ENCODE measurements at regions not wholly inside any gene's neighbourhood (a gene's known extent, or its start where the extent isn't known, plus 50 kb on each side); places are given as distances from the start of the nearest gene placed in this dataset.
A peak's percentile ranks its signal among the peaks of the same experiment; 100 is the strongest.

DNA sequence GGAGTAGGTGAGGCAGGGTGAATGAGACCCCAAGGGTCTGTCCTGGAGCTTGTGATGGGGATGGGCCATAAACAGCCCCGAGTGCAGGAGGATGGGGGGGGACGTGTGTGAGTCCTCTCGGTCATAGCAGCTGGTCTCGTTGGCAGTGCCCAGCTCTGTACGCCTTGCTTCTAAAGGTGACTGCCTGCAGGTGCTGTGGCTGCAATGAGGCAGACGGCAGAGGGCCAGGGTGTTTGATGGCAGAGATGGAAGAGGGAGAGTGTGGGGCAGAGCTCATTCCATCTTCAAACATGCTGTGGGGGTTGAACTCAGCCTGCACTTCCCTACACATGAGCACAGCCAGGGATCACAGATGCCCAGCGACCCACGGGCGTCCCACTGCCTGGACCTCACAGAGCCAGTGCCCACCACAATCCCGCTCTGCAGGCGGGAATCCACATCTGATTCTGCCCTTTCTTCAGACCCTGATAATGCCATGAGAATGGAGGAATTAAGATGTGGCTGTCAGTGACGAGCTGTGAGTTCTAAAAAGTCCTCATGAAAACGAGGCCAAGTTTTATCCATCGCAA lies 123.3 kb upstream of the CDH4 start:
- no peaks in the 10 kb centered on the region for H4K20me1 ChIP-seq (ENCODE audit: low read depth)
- H3K4me3 ChIP-seq, result no peak overlapping the region
- H3K9ac ChIP-seq, result no peak overlapping the region
- peaks cover under 1% of the 10 kb centered on the region for H3K4me1 ChIP-seq
- no peaks in the 10 kb centered on the region for H3K9me3 ChIP-seq (ENCODE audit: low read depth)
- H3K27me3 ChIP-seq, result peaks cover 5% of the 10 kb centered on the region
- H3K27me3 Mint-ChIP-seq (ENCODE audit: insufficient read depth, low read depth), result peaks cover 13% of the 10 kb centered on the region
- no peak overlapping the region for H3K27ac Mint-ChIP-seq
- H3K36me3 Mint-ChIP-seq, result peaks cover 4% of the 10 kb centered on the region
- H3K79me2 ChIP-seq (ENCODE audit: low read depth), result no peaks in the 10 kb centered on the region
- H3K9me3 Mint-ChIP-seq, result peaks cover 2% of the 10 kb centered on the region
- no peak overlapping the region for H2AFZ ChIP-seq (replicated peaks)
- H3K4me1 Mint-ChIP-seq, result peaks cover 54% of the 10 kb centered on the region
- H3K27ac ChIP-seq, result no peak overlapping the region
- no peaks in the 10 kb centered on the region for H3K36me3 ChIP-seq
- no peaks in the 10 kb centered on the region for H3F3A ChIP-seq (ENCODE audit: low read depth)
- H3K4me2 ChIP-seq, result no peak overlapping the region
- no peak overlapping the region for H3K4me3 Mint-ChIP-seq
- no peak for DNase-seq (ENCODE audit: low spot score)
- TF ChIP-seq EZH2phosphoT487 (IDR thresholded peaks at IDR 0.05) (no peak), EZH2 (IDR thresholded peaks at IDR 0.05) (no peak)
- TF ChIP-seq, protein P1, sequence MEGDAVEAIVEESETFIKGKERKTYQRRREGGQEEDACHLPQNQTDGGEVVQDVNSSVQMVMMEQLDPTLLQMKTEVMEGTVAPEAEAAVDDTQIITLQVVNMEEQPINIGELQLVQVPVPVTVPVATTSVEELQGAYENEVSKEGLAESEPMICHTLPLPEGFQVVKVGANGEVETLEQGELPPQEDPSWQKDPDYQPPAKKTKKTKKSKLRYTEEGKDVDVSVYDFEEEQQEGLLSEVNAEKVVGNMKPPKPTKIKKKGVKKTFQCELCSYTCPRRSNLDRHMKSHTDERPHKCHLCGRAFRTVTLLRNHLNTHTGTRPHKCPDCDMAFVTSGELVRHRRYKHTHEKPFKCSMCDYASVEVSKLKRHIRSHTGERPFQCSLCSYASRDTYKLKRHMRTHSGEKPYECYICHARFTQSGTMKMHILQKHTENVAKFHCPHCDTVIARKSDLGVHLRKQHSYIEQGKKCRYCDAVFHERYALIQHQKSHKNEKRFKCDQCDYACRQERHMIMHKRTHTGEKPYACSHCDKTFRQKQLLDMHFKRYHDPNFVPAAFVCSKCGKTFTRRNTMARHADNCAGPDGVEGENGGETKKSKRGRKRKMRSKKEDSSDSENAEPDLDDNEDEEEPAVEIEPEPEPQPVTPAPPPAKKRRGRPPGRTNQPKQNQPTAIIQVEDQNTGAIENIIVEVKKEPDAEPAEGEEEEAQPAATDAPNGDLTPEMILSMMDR (IDR thresholded peaks at IDR 0.05), result no peak

DNA sequence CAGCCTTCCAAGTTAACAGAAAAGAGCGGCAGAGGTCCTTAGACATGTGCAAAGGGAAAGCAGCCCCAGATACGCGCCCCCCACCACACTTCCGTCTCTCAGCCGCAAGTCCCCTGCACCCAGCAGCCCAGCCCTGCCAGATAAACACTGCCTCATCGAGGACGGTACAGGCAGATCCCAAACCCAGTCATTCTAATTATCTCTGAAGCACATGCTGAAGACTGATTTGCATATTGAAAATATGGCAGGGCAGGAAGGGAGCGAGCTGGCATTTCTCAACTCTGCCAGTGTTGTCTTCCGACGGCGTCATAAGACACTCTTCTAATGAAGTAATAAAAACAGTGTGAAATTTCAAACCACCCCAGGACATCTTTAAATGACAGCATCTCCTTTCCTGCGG lies 122.8 kb upstream of the CDH4 start:
- Histone ChIP-seq H4K20me1 (ENCODE audit: low read depth) (no peaks in the 10 kb centered on the region), H3K9ac (no peak overlapping the region), H3K27me3 (peaks cover 5% of the 10 kb centered on the region), H3F3A (ENCODE audit: low read depth) (no peaks in the 10 kb centered on the region), H3K4me3 (no peak overlapping the region), H3K36me3 (no peaks in the 10 kb centered on the region), H3K27ac (no peak overlapping the region), H2AFZ (replicated peaks) (no peak overlapping the region), H3K9me3 (ENCODE audit: low read depth) (no peaks in the 10 kb centered on the region), H3K4me2 (no peak overlapping the region), H3K4me1 (peaks cover 5% of the 10 kb centered on the region), H3K79me2 (ENCODE audit: low read depth) (no peaks in the 10 kb centered on the region)
- H3K27ac Mint-ChIP-seq, result no peak overlapping the region
- H3K36me3 Mint-ChIP-seq, result peaks cover 4% of the 10 kb centered on the region
- no peak overlapping the region for H3K4me3 Mint-ChIP-seq
- no peak for DNase-seq (ENCODE audit: low spot score)
- H3K27me3 Mint-ChIP-seq (ENCODE audit: insufficient read depth, low read depth), result peaks cover 17% of the 10 kb centered on the region
- H3K9me3 Mint-ChIP-seq, result peaks cover 2% of the 10 kb centered on the region
- peaks cover 55% of the 10 kb centered on the region for H3K4me1 Mint-ChIP-seq
- TF ChIP-seq, protein P1 (IDR thresholded peaks at IDR 0.05), result no peak
- TF ChIP-seq EZH2 (IDR thresholded peaks at IDR 0.05) (no peak), EZH2phosphoT487 (IDR thresholded peaks at IDR 0.05) (no peak)

DNA sequence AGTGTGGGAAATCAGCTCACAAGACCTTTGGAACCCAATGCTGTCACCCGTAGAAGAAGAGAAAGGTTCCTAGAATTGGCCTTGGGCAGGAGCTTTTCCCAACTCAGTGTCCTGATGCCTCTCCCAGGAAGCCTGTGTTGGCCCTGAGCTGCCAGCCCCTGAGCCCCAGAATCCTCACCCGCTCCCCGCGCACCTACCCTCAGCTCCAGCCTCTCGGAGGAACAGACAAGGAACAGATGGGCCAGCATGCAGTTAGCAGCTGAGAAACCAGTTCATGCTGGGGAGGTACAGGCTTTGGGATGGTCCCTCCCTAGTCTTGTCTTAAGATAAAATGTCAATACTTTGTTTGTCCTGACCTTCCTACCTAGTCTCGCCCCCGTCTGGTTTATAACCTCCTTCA lies 121.9 kb upstream of the CDH4 start:
- peaks cover 5% of the 10 kb centered on the region for H3F3A ChIP-seq (ENCODE audit: low read depth)
- TF ChIP-seq EZH2phosphoT487 (IDR thresholded peaks at IDR 0.05), result no peak
- no peak for TF ChIP-seq EZH2 (IDR thresholded peaks at IDR 0.05)
- TF ChIP-seq, protein P1 (IDR thresholded peaks at IDR 0.05), result no peak
- Mint-ChIP-seq H3K36me3 (peaks cover 4% of the 10 kb centered on the region), H3K27me3 (ENCODE audit: insufficient read depth, low read depth) (peaks cover 17% of the 10 kb centered on the region), H3K4me3 (peak overlapping the region; percentile 19), H3K27ac (peak overlapping the region; percentile 36), H3K9me3 (peaks cover 2% of the 10 kb centered on the region), H3K4me1 (peaks cover 58% of the 10 kb centered on the region)
- H3K9ac ChIP-seq, result no peak overlapping the region
- H3K79me2 ChIP-seq (ENCODE audit: low read depth), result no peaks in the 10 kb centered on the region
- H3K4me2 ChIP-seq, result no peak overlapping the region
- H2AFZ ChIP-seq (replicated peaks), result no peak overlapping the region
- H3K4me1 ChIP-seq, result peaks cover 14% of the 10 kb centered on the region
- H4K20me1 ChIP-seq (ENCODE audit: low read depth), result no peaks in the 10 kb centered on the region
- H3K27me3 ChIP-seq, result peaks cover 5% of the 10 kb centered on the region
- no peaks in the 10 kb centered on the region for H3K36me3 ChIP-seq
- no peaks in the 10 kb centered on the region for H3K9me3 ChIP-seq (ENCODE audit: low read depth)
- H3K4me3 ChIP-seq, result no peak overlapping the region
- H3K27ac ChIP-seq, result no peak overlapping the region
- no peak for DNase-seq (ENCODE audit: low spot score)
